Activated CD4-positive, CD25-positive, alpha-beta regulatory T cell treated with anti-CD3 and anti-CD28 coated beads, Interleukin-2, amount 50 U/mL, for 72 hours (primary cell): ENCODE measurements at regions not wholly inside any gene's neighbourhood (a gene's known extent, or its start where the extent isn't known, plus 50 kb on each side); places are given as distances from the start of the nearest gene placed in this dataset.

Source experiments
- DNase-seq: peaks from one replicate; pipeline ENCODE4 v3.0.0; 2021

DNA sequence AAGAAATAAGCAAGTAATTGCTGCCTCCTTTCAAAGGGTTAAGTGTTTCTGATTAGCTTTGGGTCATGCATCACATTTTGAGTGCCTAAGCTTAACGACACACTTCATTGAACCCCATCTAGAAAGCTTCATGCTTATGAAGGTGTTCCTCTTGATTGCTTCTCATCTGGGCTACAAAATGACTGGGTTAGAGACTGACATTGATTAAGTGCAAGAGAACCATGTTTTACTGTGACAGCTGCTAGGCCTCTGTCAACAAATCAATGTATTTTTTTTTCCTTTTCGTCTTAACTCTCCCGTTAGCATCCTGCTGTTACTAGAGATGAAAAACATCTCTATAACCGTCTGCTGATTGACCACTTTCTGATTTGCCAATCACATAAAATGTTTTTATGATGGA is 725.0 kb downstream of the TLE1 start:
- no peak for DNase-seq

DNA sequence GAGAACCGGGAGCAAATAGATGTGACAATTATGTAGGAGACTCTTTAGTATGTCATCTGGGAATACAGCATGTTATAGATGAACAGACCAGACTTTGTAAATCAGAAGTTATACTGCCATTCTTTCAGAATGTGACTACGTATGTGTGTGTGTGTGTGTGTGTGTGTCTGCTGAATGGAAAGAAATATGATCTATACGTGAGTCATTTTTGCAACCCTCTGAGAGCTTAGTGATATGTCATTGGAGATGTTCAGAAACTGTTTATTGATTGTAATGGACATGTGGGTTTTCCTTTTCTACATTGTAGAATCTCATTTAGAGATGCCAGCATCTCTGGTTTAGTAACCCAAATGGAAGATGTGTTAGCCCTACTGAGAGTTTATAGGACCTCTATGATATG is 731.5 kb downstream of the TLE1 start:
- no peak for DNase-seq

DNA sequence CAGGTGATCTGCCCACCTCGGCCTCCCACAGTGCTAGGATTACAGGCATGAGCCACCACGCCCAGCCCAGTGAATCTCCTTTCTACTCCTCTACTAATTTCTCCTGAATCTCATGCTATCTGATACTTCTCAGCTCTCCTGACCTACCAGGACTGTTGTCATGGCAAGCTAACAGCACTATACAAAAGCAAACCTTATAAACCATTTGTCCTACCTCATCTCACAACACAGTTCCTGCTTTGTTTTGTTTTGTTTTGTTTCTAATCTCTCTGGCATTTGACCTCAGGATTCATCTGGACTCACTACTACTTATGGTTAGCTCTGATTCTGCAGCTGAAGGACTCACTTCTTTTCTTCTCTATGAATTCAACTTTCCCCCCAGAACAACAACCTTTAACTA is 734.8 kb downstream of the TLE1 start:
- no peak for DNase-seq

DNA sequence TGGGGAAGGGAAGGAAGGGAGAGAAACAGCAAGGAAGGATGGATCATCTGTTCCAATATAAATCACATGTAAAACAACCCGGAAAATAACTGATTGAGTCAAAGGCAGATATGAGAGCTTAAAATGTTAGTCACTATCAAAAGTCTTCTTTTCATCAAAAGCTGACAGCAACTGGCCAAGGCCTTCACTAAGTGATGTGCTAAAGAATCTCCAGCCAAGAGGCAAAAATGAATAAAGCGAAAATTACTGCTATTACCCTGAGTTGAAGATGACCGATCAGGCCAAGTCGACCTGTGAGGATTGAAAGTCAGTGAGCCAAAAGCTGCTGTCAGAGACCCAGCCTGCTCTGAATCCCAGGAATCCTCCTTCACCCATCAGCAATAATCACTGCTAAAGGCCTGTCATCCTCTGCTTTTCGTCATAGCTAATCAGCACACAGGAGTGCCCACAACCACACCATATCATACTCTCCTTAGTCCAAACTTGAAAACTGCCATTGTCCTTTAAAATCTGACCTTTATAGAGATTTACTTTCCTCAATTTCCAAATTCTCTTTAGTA is 736.9 kb downstream of the TLE1 start:
- DNase-seq: no peak

DNA sequence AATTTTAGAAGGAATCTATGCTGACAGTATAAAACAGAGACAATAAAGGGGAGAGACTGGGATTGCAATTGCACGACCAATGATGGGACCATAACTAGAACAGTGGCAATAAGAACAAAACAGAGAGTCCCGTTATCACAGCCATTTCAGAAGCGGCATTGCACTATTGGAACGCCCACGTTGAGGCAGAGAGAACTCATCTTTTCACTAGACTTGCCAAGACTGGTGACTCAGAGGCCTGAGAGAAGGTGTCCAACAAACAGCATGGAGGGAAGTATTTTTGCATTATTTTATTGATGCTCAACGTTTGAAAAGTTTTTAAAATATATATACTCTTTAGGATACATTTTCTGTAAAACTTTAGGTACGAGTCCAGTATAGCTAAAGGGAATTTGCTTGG is 737.7 kb downstream of the TLE1 start:
- no peak for DNase-seq

DNA sequence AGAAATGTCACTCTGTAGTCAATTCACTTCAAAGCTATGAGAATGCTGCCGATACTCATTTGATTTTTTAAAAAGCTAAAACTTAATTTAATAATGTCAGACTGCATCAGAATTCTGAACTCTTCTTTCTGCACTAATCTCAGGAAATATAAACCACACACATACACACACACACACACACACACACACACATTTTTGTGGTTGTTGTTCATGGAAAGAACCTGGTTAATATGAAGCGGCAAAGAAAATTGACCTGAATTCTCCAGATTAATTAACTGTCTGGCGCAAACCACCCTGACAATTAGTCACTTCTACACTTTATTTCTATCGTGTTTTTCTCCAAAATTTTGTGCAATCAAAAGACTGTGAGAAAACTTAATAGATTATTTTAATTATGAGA is 740.5 kb downstream of the TLE1 start:
- DNase-seq: no peak

DNA sequence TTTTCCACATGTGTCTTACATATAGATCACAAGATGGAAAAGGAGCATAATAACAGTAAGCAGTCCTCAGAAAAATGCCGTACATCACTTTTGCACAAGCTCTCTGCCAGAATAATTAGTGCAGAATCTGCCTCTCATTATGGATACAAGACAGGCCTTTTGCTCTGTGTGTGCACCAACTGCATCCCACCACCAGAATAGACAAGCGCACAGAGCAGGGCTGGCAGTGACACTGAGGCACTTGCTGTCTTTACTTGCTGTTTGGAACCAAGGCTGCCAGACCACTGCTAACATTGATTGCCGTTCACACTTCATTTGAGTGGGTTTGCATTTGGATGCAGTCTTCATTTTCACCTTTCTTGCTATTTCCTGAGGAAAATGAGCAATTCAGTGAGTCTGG is 741.3 kb downstream of the TLE1 start:
- no peak for DNase-seq

DNA sequence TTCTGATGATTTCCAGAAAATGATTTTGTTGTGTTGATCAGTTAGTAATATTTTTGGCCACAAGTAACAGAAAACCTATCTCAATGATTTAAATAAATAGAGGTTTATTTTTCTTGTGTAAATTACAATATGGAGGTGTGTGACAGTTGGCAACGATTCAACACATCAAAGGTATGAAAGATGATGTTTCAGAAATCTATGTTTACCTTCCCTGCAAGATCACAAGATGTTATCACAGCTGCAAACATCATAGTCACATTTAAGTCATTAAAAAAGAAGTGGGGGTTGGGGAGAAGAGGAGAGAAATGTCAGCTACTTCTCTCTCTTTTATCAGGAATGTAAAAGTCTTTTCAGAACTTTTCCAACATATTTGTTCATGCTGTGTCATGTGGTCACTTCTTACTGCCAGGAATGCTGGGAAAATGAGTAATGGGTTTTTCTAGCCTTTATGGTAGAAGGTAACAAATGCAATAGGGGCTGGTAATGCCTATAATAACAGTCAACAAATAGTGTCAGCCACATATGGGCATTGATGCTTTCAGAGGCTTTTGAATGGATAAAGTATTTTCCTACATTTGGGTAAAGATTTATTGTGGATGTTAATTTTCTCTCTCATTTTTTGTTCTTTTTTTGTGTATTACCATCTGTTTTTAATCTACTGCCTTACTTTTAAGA is 742.7 kb downstream of the TLE1 start:
- DNase-seq: no peak

DNA sequence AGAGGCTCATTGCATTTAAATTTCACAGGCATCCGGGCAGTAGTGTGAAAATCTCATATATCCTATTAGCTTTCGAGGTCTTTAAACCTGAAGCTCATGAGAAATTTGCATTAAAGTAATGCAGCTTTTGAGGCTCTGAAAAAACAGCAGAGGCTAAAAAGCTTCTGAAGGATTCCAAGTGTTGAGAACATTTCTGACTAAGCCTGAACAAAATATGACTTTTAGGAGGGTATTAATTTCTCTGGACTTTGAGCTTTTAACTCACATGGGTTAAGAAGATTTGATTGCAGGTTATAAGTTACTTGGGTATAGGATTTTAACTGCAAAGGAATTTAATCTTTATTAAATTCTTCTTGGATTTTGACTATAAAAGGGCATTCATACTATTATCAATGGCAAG is 743.9 kb downstream of the TLE1 start:
- DNase-seq: no peak

DNA sequence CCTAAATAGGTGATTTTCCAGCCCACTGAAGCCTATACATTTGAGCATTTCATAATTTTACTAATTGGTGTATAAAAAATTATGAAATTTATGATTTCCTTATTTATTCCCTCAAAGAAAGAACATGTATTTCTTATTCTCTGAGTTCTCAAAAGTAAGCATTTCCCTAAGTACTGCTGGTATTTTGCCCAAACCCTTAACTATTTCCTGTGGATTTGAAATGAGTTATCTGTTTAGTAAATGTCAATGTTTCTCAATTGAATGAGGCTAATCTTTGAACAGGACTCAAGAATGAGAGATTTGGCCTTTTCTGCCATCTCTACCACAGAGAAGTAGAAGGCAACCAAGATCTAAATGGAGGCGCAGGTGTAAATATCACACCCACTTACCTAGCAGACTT is 751.7 kb downstream of the TLE1 start:
- no peak for DNase-seq

DNA sequence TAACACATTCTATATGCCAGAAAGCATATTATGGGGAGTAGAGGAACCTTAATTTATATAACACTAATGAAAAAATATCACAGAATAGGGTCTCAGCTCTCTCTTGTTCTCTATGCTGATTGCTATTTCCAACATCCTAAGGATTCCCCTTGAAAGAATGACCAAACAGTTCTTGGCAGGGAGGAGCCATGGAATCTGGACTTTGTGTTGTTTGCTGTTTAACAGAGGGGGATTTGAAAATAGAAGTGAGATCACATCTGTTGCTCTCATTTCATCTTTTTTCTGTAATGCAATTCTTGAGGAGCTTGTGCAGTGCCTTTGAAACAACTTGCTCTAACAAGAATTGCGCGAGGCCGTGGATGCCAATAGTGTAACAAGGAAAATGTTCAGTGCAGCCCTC is 755.3 kb downstream of the TLE1 start:
- no peak for DNase-seq

DNA sequence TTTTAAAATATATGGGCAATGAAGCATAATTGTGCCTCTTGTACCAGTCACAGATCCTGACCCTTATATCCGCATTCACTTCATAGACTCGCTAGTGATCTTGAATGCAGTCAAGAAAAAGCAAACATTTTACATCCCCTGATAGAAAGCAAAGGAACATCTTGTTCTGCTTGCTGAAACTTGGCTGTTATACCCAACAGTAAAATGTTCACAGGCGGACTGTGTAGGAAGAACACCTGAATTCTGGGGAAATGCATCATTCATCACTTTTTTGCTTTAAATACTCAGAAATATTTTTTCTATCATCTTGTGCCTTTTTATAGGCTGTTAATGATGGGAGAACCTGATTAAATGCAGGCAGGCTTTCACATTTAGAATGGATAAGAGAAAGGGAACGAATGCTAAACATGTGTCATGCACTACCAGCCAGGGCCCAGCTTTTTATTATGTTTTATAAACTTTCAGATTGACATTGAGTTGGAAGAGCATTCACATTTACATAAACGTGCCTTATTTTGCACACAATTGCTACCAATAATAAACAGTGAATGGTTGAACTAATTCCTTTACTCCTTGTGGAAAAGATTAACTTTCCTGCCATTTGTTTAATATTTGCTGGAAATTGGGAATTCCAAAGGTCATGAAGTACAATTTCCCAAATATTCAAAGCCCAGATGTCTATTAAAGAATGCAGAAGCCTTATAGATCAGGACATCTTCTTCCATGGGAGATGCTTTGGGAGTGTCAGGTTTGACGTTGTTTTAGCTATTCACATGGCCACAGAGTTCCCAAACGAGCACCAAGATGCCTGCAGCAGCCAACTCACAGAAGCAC is 756.2 kb downstream of the TLE1 start:
- DNase-seq: no peak

DNA sequence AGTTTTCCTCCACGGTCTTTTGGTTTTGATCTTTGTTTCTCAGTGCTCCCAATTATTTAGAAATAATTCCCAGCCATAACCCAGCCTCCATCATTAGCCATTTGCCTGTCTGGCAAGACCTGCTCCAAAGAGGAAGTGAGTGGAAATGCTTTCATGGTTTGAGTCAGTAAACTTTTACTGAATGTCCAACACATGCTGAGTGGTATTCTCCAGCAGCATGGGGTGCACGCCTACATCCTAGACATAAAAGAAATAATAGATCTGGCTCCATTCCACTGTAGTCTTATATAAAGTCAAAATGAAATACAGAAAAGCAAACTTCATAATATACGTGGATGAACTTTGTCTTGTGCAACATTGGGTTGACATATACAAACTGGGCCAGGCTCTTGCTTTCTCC is 757.2 kb downstream of the TLE1 start:
- no peak for DNase-seq

DNA sequence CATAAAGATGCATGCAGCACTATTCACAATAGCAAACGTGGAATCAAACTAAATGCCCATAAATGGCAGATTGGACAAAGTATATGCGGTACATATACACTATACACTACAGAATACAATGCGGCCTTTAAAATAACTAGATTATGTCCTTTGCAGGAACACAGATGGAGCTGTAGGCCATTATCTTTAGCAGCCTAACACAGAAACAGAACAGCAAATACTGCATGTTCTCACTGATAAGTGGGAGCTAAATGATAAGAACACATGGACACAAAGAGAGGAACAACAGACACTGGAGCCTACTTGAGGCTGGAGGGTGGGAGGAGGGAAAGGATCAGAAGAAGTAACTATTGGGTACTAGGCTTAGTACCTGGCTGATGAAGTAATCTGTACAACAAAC is 758.2 kb downstream of the TLE1 start:
- no peak for DNase-seq

DNA sequence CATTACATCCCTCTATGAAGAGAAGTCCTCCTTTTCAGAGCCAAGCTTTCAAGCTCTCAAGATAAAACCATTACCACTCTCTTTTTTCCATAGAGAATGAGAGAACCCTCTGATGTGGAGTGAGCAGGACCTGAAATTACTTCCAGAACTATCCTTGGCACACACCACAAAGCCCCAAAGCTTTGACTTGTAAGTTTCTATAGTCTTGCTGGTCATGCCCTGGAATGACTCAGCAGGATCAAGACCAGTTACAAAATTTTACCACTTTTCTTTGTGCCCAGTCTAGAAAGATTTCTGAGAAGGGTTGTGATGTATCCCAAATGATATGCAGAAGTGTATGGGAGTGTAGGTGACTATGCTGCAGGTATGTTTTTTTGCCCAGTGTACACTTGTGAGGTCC is 760.6 kb downstream of the TLE1 start:
- no peak for DNase-seq

DNA sequence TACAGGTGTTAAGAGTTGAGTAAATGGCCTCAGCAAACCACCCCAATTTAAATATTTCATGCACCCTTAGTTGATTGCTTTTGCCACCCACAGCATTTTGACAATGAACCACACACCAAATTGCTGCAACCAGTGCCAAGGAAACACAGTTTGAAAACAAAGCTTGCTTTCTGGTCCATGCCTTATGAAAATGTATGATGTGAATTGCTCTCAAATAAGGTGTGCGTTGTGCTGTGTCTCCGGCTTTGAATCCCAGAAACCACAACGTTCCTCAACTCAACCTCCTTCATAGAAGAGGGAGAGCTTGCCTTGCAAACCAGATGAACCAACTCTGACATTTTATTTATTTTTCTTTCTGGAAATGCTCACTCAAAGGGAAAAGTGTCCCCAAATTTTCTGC is 762.7 kb downstream of the TLE1 start:
- DNase-seq: no peak

DNA sequence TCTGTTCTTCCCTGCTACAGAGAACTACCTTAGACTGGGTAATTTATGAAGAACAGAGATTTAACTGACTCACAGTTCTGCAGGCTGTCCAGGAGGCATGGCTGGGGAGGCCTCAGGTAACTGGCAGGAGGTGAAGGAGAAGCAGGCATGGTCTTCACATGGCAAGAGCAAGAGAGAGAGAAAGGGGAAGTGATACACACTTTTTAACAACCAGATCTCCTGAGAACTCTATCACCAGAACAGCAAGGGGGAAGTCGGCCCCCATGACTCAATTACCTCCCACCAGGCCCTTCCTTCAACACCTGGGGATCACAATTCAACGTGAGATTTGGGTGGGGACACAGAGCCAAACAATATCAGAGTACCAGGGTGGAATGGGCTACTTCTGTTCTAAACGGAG is 766.8 kb downstream of the TLE1 start:
- no peak for DNase-seq

DNA sequence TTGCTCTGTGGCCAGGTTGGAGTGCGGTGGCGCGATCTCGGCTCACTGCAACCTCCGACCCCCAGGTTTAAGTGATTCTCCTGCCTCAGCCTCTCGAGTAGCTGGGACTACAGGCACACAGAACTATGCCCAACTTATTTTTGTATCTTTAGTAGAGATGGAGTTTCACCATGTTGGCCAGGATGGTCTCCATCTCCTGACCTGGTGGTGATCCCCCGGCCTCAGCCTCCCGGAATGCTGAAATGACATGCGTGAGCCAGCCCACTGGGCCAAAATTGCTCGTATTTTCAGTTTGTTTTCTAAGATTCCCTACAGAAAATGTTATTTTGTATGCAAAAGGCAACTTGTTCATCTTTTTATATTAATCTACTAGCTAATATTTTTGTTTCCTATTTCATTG is 782.6 kb downstream of the TLE1 start:
- no peak for DNase-seq

DNA sequence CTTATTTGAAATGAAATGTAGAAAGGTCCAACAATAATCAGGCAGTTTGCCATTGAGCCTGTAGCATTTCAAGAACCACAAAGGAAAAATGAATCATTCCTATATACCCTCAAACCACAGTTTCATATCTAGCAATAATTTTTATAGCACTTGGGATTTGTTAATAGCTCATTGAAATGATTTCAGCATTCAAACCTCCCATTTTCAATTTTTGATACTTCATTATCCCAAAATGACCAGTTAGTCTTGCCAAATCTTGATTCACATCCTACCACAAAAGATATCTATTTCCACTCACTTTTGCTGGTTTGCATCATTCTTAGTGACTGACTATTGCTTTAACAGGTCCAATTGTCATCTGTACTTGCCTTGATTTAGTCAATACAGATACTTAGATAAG is 790.1 kb downstream of the TLE1 start:
- no peak for DNase-seq

DNA sequence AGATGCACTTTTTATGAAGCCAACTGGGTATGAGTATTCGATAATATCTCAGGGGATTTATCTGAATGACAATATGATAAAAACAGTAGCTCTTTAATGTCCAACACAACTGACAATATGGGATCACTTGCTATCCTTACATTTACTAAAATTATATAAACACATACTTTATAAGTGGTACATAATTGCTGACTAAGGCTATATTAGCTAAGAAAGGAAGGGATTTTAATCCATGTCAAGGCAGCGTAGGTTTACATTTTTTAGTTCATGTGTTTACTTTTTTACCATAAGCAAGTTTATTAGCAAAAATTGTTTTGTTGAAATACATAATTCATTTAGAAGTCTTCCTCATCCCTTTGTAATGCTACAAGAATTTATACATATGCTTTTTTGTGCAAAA is 796.2 kb downstream of the TLE1 start:
- no peak for DNase-seq

DNA sequence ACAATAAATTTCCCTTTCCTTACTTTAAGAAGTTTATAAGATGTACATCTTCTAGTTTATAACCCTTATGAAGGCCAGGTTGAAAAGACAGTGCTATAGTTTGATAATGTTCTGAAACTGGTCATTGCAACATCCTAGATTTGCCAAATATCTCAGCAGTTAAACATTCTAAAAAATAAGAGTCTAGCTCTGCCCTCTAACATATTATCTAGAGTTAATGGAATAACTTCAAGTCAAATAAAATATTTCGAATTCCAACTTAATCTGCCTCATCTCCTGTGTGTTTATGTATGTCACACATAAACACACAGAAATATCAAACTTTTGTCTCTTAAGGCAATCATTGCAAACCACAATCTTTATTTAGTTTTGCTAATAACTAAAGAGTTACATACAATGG is 796.6 kb downstream of the TLE1 start:
- DNase-seq: no peak

DNA sequence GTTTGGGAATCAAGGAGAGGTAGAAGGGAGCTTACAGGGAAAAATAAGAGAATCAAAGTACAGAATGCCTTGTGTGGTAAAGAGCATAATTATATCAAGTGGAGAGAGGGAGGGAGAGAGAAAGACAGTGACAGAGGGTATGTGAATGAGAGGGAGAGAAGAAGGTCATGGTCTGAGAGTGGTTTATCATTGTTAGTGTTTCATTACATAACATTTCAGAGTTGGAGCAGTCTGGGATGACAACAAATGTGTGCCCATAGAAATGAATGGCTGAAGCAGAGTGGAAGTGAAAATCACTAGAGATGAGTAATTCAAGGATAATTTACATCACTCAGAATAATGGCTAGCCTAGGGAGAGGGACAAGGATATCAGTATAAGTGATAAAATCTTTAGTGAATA is 799.2 kb downstream of the TLE1 start:
- DNase-seq: no peak

DNA sequence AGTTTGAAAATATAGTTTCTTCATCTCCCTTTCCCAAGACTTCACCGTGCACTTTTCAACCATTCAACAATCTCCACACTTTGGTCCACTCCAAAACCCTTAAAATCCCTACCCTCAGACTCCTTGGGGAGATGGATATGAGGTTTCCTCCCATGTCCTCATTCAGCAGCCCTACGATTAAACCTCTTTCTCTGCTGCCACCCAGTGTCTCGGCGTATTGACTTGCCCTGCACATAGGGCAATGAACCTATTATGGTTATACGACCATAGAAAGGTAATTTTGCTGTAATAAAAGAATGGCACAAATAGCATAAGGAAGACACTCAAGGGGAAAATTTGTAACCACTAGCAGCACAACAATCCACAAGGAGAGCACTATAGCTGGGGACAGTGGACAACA is 803.5 kb downstream of the TLE1 start:
- DNase-seq: no peak

DNA sequence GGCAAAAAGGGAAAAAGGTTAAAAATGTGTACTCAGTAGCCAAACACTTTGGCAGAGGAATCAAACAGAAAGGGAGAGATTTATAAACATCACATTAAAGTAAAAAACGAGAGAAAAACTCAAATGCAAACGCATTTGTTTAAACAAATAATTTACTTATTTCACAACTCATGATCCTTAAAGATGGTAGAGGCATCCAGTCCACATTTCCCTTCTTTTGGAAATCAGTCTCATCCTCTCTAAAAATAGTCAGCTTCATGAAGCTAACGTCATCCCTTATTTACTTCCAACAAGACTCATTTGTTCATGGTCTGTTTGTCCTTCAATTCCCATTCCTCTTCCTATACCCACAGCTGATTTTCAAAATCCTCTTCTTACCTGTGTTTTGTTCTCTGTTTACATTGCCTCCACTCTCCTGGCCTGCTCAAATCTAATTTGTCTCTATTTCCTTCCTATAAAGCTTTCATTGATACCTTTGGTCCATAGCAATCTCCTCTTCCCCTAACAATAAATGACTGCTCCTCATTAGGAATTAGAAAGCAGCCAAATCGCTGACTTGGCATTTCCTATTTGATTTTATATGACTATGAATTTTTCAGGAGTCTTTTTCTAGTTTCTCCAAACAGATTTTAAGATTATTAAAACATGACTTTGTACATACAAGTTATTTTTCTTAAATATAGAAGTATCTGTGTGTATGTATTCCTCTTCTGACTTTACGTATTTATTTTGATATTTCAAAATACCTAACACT is 805.3 kb downstream of the TLE1 start:
- no peak for DNase-seq
